GM12864 (cell line): ENCODE measurements at regions not wholly inside any gene's neighbourhood (a gene's known extent, or its start where the extent isn't known, plus 50 kb on each side); places are given as distances from the start of the nearest gene placed in this dataset.

Source experiments
- DNase-seq: peaks from one replicate; pipeline ENCODE4 v3.0.0-alpha.2; 2011; ENCODE audit warnings: low read depth
- H3K4me3 ChIP-seq: 2 replicates; pipeline ENCODE4 v1.5.1; 2011; ENCODE audit warnings: mild to moderate bottlenecking, low read depth, low read length, control low read depth
- TF ChIP-seq, protein P1 (sequence below): IDR thresholded peaks from 2 replicates; pipeline ENCODE4 v1.5.1; 2011; ENCODE audit warnings: low read depth, mild to moderate bottlenecking, moderate library complexity, low read length, control low read depth, inconsistent platforms; ENCODE audit errors: missing control alignments

DNA sequence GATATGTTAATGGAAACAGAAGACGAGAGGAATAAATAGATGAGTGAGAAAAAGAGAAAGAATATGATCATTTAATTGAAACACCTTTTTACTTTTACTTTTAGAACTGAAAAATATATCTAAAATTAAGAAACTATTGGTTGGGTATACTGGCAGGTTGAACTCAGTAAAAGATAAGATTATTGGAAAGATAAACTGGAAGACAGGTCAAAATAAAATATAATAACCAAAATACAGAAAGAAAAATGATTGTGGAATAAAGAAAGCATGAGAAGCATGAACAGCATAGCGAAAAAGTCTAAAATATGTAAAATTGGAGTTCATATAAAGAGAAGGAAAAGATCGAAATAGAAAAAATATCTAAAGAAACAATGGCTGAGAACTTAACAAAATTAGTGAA is 242.2 kb upstream of the MIR17HG start:
- no peak for DNase-seq
- TF ChIP-seq, protein P1, sequence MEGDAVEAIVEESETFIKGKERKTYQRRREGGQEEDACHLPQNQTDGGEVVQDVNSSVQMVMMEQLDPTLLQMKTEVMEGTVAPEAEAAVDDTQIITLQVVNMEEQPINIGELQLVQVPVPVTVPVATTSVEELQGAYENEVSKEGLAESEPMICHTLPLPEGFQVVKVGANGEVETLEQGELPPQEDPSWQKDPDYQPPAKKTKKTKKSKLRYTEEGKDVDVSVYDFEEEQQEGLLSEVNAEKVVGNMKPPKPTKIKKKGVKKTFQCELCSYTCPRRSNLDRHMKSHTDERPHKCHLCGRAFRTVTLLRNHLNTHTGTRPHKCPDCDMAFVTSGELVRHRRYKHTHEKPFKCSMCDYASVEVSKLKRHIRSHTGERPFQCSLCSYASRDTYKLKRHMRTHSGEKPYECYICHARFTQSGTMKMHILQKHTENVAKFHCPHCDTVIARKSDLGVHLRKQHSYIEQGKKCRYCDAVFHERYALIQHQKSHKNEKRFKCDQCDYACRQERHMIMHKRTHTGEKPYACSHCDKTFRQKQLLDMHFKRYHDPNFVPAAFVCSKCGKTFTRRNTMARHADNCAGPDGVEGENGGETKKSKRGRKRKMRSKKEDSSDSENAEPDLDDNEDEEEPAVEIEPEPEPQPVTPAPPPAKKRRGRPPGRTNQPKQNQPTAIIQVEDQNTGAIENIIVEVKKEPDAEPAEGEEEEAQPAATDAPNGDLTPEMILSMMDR = no peak
- H3K4me3 ChIP-seq = no peak overlapping the region

DNA sequence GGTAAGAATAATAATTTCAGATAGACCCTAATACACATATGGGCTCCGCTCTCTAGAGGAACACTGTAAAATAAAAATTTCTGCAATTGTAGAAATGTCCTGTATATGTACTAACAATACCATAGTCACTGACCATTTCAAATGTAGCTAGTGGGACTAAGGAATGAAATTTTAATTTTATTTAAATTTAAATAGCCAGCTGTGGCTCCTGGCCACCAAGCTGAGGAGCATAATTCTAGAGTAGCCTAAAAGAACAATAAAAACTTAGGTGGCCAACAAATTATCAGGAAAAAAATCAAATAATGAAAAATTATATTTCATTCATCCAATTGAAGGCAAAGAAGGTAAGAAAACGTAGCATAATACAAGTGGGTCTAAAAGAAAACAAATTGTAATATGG is 240.9 kb upstream of the MIR17HG start:
- no peak for DNase-seq
- no peak overlapping the region for H3K4me3 ChIP-seq
- TF ChIP-seq, protein P1 = no peak

DNA sequence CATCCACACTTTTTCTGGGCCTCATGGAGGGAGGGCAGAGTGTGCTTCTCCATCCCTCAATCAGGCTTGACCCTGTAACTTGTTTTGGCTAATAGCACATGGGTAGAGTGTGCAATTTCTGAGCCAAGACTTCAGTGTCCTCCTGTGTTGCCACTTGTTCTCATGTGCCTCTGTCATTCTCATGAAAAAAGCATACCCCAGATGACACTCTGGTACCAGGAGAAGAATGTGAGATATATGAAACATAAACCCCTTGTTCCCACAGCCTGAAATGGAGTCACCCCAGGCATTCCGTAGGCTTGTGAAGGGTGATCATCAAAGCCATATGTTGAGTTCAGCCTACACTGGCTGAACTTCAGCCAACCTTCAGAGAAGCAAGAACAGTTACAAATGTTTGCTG is 239.2 kb upstream of the MIR17HG start:
- no peak overlapping the region for H3K4me3 ChIP-seq
- TF ChIP-seq, protein P1 = no peak
- DNase-seq = no peak

DNA sequence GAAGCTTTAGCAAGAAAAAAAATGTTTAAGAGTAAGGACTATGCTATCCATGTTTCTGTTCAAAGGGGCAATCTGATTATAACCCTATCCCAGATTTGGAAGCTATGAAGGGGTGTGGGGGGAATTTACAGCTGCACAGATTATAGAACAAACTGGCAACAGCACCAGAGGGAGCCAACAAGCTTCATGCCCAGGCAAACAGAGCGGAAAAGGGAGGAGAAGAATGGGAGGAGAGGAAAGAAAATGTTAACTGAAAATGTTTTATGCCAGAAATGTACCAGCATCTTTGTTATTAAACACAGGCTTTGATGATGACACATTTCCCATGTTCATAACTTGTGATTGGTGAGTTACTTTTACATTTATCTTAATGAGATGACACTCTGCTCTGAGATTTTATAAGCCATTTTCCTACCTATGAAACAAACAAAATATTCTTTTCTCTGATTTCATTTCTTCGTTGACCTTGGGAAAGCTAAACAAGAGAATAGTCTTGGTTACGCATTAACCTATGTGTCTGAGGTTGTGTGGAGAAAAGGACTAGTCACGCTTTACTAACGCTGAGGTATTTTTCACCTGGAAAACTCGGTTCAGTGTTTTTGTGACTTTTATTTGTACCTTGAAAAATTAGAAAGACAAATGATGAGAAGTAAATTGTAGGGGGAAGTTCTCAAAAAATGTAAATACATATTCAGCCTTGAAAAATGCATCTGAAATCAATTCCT is 235.8 kb upstream of the MIR17HG start:
- TF ChIP-seq, protein P1 = no peak
- no peak overlapping the region for H3K4me3 ChIP-seq
- no peak for DNase-seq

DNA sequence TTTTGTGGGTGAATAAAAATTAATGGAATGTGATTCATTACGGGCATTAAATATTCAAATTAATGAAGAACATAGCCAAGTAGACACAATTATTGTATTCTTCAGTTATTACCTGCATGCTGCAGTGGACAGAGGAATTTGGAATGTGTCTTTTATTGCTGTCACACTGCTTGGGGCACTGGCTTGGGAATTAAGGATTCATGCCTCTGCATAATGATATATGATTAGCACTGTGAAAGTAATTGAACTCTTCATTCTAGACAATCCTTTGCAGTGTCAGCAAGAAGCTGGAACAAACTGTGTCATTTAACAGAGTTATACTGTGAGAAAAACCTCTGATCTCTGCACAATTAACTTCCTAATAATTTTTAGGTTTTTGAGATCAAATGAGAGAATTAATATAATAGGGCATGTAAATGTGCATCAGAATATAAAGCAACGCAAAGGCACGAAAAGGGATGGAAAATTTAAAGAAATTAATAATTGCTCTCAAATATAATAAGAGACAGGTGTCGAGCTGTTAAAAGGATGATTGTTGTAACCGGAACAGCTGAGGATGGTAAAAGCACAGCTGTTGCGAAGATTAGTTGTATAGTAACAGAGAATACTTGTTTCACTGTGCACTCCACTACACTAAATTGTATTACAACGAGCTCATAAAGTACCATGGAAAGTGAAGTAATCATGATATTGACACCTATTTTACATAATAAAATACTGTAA is 235.1 kb upstream of the MIR17HG start:
- TF ChIP-seq, protein P1 = no peak
- no peak for DNase-seq
- H3K4me3 ChIP-seq = no peak overlapping the region

DNA sequence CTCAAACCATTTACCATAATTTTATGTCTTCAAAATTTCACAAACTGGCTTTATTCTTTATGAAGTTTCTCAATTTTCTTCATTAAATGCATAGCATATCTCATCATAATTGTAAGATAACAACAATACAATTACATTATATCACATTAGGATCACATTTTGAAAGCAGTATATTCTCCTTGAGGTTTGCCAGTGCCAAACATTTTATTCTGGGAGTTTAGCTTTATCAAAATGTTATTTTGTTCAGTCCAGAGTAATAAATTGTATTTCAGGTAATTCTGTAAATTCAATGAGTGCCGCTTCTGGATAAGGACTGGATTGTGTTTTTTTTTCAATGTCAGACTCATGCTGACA is 234.6 kb upstream of the MIR17HG start:
- H3K4me3 ChIP-seq = no peak overlapping the region
- DNase-seq = no peak
- TF ChIP-seq, protein P1 = no peak

DNA sequence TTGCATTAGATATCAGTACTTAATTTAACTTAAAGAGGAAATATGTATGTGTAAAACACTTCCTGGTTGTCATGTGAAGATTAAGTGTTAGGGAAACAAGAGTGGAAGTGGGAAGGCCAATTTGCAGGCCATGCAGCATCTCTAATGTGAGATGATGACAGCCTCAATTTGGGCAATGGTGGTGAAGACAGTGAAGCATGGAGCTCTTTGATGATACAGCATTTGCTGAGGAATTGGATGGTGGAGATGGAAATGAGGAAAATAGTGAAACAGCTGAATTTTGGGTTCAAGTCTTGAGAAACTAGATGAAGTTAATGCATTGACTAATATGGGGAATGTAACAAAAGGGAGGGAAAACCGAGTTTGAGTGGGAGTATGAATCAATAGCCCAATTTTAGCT is 231.7 kb upstream of the MIR17HG start:
- DNase-seq = no peak
- TF ChIP-seq, protein P1 = no peak
- H3K4me3 ChIP-seq = no peak overlapping the region
